ENCODE measurements at regions not wholly inside any gene's neighbourhood (a gene's known extent, or its start where the extent isn't known, plus 50 kb on each side); places are given as distances from the start of the nearest gene placed in this dataset.
"Not testable (repeated sequence)": the region's sequence is repeated elsewhere in the genome, so short reads cannot be mapped to it uniquely, and the experiment has no call there.

- not testable (repeated sequence) for H3K27me3 ChIP-seq (ENCODE audit: control insufficient read depth, insufficient read depth, low read length); H3K4me3 ChIP-seq (ENCODE audit: low read length); H3K36me3 ChIP-seq (ENCODE audit: control insufficient read depth, insufficient read depth, low read length); H3K27ac ChIP-seq (ENCODE audit: low read depth, low read length); H3K9ac ChIP-seq (ENCODE audit: low read length); H3K4me1 ChIP-seq (ENCODE audit: control insufficient read depth, insufficient read depth, low read length)
Measured at GRCh38 chr17:72386173-72386572, 265.4 kb downstream of the SOX9 start.

- Histone ChIP-seq H3K27ac (ENCODE audit: low read depth, low read length) (no peak overlapping the region), H3K9ac (ENCODE audit: low read length) (no peak overlapping the region)
Measured at GRCh38 chr17:72386619-72387237, 265.9 kb downstream of the SOX9 start.

GRCh38 chr17:72387487-72387886 lies 266.7 kb downstream of the SOX9 start:
- no peak overlapping the region for H3K27ac ChIP-seq (ENCODE audit: low read depth, low read length)
- H3K4me3 ChIP-seq (ENCODE audit: low read length), result no peak overlapping the region
- no peak overlapping the region for H3K9ac ChIP-seq (ENCODE audit: low read length)
- no peaks in the 10 kb centered on the region for H3K36me3 ChIP-seq (ENCODE audit: control insufficient read depth, insufficient read depth, low read length)
- H3K4me1 ChIP-seq (ENCODE audit: control insufficient read depth, insufficient read depth, low read length), result no peaks in the 10 kb centered on the region
- H3K27me3 ChIP-seq (ENCODE audit: control insufficient read depth, insufficient read depth, low read length), result no peaks in the 10 kb centered on the region

More at GRCh38 chr17:72386619-72387237, 265.9 kb downstream of the SOX9 start:
- Histone ChIP-seq H3K4me1 (ENCODE audit: control insufficient read depth, insufficient read depth, low read length) (no peaks in the 10 kb centered on the region), H3K4me3 (ENCODE audit: low read length) (no peak overlapping the region), H3K27me3 (ENCODE audit: control insufficient read depth, insufficient read depth, low read length) (no peaks in the 10 kb centered on the region), H3K36me3 (ENCODE audit: control insufficient read depth, insufficient read depth, low read length) (no peaks in the 10 kb centered on the region)

GRCh38 chr17:72387969-72388368 lies 267.1 kb downstream of the SOX9 start:
- Histone ChIP-seq H3K36me3 (ENCODE audit: control insufficient read depth, insufficient read depth, low read length) (no peaks in the 10 kb centered on the region), H3K27ac (ENCODE audit: low read depth, low read length) (no peak overlapping the region), H3K27me3 (ENCODE audit: control insufficient read depth, insufficient read depth, low read length) (no peaks in the 10 kb centered on the region), H3K9ac (ENCODE audit: low read length) (no peak overlapping the region), H3K4me3 (ENCODE audit: low read length) (no peak overlapping the region), H3K4me1 (ENCODE audit: control insufficient read depth, insufficient read depth, low read length) (no peaks in the 10 kb centered on the region)

- Histone ChIP-seq H3K4me3 (ENCODE audit: low read length) (no peak overlapping the region), H3K27ac (ENCODE audit: low read depth, low read length) (no peak overlapping the region), H3K4me1 (ENCODE audit: control insufficient read depth, insufficient read depth, low read length) (no peaks in the 10 kb centered on the region), H3K36me3 (ENCODE audit: control insufficient read depth, insufficient read depth, low read length) (no peaks in the 10 kb centered on the region), H3K9ac (ENCODE audit: low read length) (no peak overlapping the region), H3K27me3 (ENCODE audit: control insufficient read depth, insufficient read depth, low read length) (no peaks in the 10 kb centered on the region)
Measured at GRCh38 chr17:72388765-72389473, 268.1 kb downstream of the SOX9 start.

- no peaks in the 10 kb centered on the region for H3K36me3 ChIP-seq (ENCODE audit: control insufficient read depth, insufficient read depth, low read length)
- H3K4me3 ChIP-seq (ENCODE audit: low read length), result no peak overlapping the region
- no peak overlapping the region for H3K27ac ChIP-seq (ENCODE audit: low read depth, low read length)
- H3K27me3 ChIP-seq (ENCODE audit: control insufficient read depth, insufficient read depth, low read length), result no peaks in the 10 kb centered on the region
- no peak overlapping the region for H3K9ac ChIP-seq (ENCODE audit: low read length)
- no peaks in the 10 kb centered on the region for H3K4me1 ChIP-seq (ENCODE audit: control insufficient read depth, insufficient read depth, low read length)
Measured at GRCh38 chr17:72390675-72391508, 270.1 kb downstream of the SOX9 start.

GRCh38 chr17:72392056-72393010 lies 271.5 kb downstream of the SOX9 start:
- Histone ChIP-seq H3K9ac (ENCODE audit: low read length) (no peak overlapping the region), H3K27ac (ENCODE audit: low read depth, low read length) (no peak overlapping the region), H3K4me3 (ENCODE audit: low read length) (no peak overlapping the region), H3K36me3 (ENCODE audit: control insufficient read depth, insufficient read depth, low read length) (no peaks in the 10 kb centered on the region), H3K27me3 (ENCODE audit: control insufficient read depth, insufficient read depth, low read length) (no peaks in the 10 kb centered on the region), H3K4me1 (ENCODE audit: control insufficient read depth, insufficient read depth, low read length) (no peaks in the 10 kb centered on the region)

- no peaks in the 10 kb centered on the region for H3K27me3 ChIP-seq (ENCODE audit: control insufficient read depth, insufficient read depth, low read length)
- H3K4me1 ChIP-seq (ENCODE audit: control insufficient read depth, insufficient read depth, low read length), result no peaks in the 10 kb centered on the region
- H3K4me3 ChIP-seq (ENCODE audit: low read length), result no peak overlapping the region
- no peaks in the 10 kb centered on the region for H3K36me3 ChIP-seq (ENCODE audit: control insufficient read depth, insufficient read depth, low read length)
- no peak overlapping the region for H3K9ac ChIP-seq (ENCODE audit: low read length)
- H3K27ac ChIP-seq (ENCODE audit: low read depth, low read length), result no peak overlapping the region
Measured at GRCh38 chr17:72393553-72393952, 272.7 kb downstream of the SOX9 start.

- Histone ChIP-seq H3K27me3 (ENCODE audit: control insufficient read depth, insufficient read depth, low read length) (no peaks in the 10 kb centered on the region), H3K4me1 (ENCODE audit: control insufficient read depth, insufficient read depth, low read length) (no peaks in the 10 kb centered on the region), H3K9ac (ENCODE audit: low read length) (no peak overlapping the region), H3K4me3 (ENCODE audit: low read length) (no peak overlapping the region), H3K36me3 (ENCODE audit: control insufficient read depth, insufficient read depth, low read length) (no peaks in the 10 kb centered on the region), H3K27ac (ENCODE audit: low read depth, low read length) (no peak overlapping the region)
Measured at GRCh38 chr17:72394531-72394930, 273.7 kb downstream of the SOX9 start.

- Histone ChIP-seq H3K9ac (ENCODE audit: low read length) (no peak overlapping the region), H3K4me3 (ENCODE audit: low read length) (no peak overlapping the region)
Measured at GRCh38 chr17:72396121-72396520, 275.3 kb downstream of the SOX9 start.

GRCh38 chr17:72397223-72397667 lies 276.4 kb downstream of the SOX9 start:
- Histone ChIP-seq H3K27me3 (ENCODE audit: control insufficient read depth, insufficient read depth, low read length) (no peaks in the 10 kb centered on the region), H3K4me3 (ENCODE audit: low read length) (no peak overlapping the region), H3K27ac (ENCODE audit: low read depth, low read length) (no peak overlapping the region), H3K9ac (ENCODE audit: low read length) (no peak overlapping the region), H3K36me3 (ENCODE audit: control insufficient read depth, insufficient read depth, low read length) (no peaks in the 10 kb centered on the region), H3K4me1 (ENCODE audit: control insufficient read depth, insufficient read depth, low read length) (no peaks in the 10 kb centered on the region)

More at GRCh38 chr17:72396121-72396520, 275.3 kb downstream of the SOX9 start:
- H3K27me3 ChIP-seq (ENCODE audit: control insufficient read depth, insufficient read depth, low read length), result no peaks in the 10 kb centered on the region
- H3K4me1 ChIP-seq (ENCODE audit: control insufficient read depth, insufficient read depth, low read length), result no peaks in the 10 kb centered on the region
- no peak overlapping the region for H3K27ac ChIP-seq (ENCODE audit: low read depth, low read length)
- H3K36me3 ChIP-seq (ENCODE audit: control insufficient read depth, insufficient read depth, low read length), result no peaks in the 10 kb centered on the region

- no peaks in the 10 kb centered on the region for H3K36me3 ChIP-seq (ENCODE audit: control insufficient read depth, insufficient read depth, low read length)
- no peak overlapping the region for H3K4me3 ChIP-seq (ENCODE audit: low read length)
- no peak overlapping the region for H3K27ac ChIP-seq (ENCODE audit: low read depth, low read length)
- H3K4me1 ChIP-seq (ENCODE audit: control insufficient read depth, insufficient read depth, low read length), result no peaks in the 10 kb centered on the region
- H3K27me3 ChIP-seq (ENCODE audit: control insufficient read depth, insufficient read depth, low read length), result no peaks in the 10 kb centered on the region
- no peak overlapping the region for H3K9ac ChIP-seq (ENCODE audit: low read length)
Measured at GRCh38 chr17:72397687-72398086, 276.9 kb downstream of the SOX9 start.

Measured in rectal smooth muscle tissue (tissue), 1 donor.